IMR-90 (cell line): ENCODE measurements at regions not wholly inside any gene's neighbourhood (a gene's known extent, or its start where the extent isn't known, plus 50 kb on each side); places are given as distances from the start of the nearest gene placed in this dataset.

Source experiments
- ATAC-seq: fragments of 200-7000 bp; cut with Tn5 transposase; 2 replicates; pipeline ENCODE4 v1.9.1; 2020; ENCODE audit warnings: low read depth, mild to moderate bottlenecking, moderate library complexity
- BruUV-seq: library from RNA; stranded (reverse); fragments of 400-500 nt; replicated peaks from 2 replicates; lab custom pipeline; 2021; lab: Mats Ljungman, UMichigan
- CTCF ChIA-PET: fragments of 300-600 bp; formaldehyde crosslinking; extraction: SDS; loops from one replicate; lab custom pipeline; 2021; ENCODE audit warnings: antibody characterized with exemption; lab: Yijun Ruan, JAX
- POLR2A ChIA-PET: fragments of 300-600 bp; sonication (Branson Sonifier 250); formaldehyde crosslinking; loops from one replicate; lab custom pipeline; 2022; ENCODE audit warnings: antibody characterized with exemption; ENCODE audit not compliant: unreplicated experiment; lab: Charles Lee
- DNase-seq: peaks from one replicate; pipeline ENCODE4 v3.0.0; 2013
- H2AFZ ChIP-seq: replicated peaks from 2 replicates; pipeline ENCODE3; 2013; ENCODE audit warnings: low read length, mild to moderate bottlenecking; ENCODE audit not compliant: poor library complexity
- H2AK5ac ChIP-seq: 2 replicates; pipeline ENCODE4 v1.6.1; 2013; ENCODE audit warnings: low read depth, low read length, inconsistent platforms
- H2AK9ac ChIP-seq: replicated peaks from 2 replicates; pipeline ENCODE3; 2013; ENCODE audit warnings: mild to moderate bottlenecking, low read depth, low read length, moderate library complexity; ENCODE audit not compliant: poor library complexity
- H2BK120ac ChIP-seq: 2 replicates; pipeline ENCODE4 v1.6.1; 2013; ENCODE audit warnings: low read depth, low read length, inconsistent platforms
- H2BK15ac ChIP-seq: 3 replicates; pipeline ENCODE4 v1.6.1; 2013; ENCODE audit warnings: low read depth, low read length, inconsistent platforms
- H2BK20ac ChIP-seq: 2 replicates; pipeline ENCODE4 v1.6.1; 2013; ENCODE audit warnings: low read depth, mild to moderate bottlenecking, inconsistent platforms, low read length, moderate library complexity
- H2BK5ac ChIP-seq: 2 replicates; pipeline ENCODE4 v1.6.1; 2013; ENCODE audit warnings: mild to moderate bottlenecking, low read depth, low read length, inconsistent platforms; ENCODE audit not compliant: poor library complexity, severe bottlenecking
- H3K14ac ChIP-seq: replicated peaks from 2 replicates; pipeline ENCODE4 v1.6.1; 2013; ENCODE audit warnings: low read depth, low read length, inconsistent platforms
- H3K18ac ChIP-seq: 2 replicates; pipeline ENCODE4 v1.6.1; 2013; ENCODE audit warnings: low read depth, low read length, control low read depth
- H3K23ac ChIP-seq: 2 replicates; pipeline ENCODE4 v1.6.1; 2013; ENCODE audit warnings: low read depth, low read length, inconsistent platforms
- H3K27ac ChIP-seq: 2 replicates; pipeline ENCODE4 v1.5.1; 2013; ENCODE audit warnings: mild to moderate bottlenecking, control low read depth, low read length; ENCODE audit not compliant: insufficient read depth
- H3K27me3 ChIP-seq: 2 replicates; pipeline ENCODE4 v1.6.1; 2013; ENCODE audit warnings: low read length; ENCODE audit not compliant: control insufficient read depth, insufficient read depth
- H3K36me3 ChIP-seq: 2 replicates; pipeline ENCODE4 v1.6.1; 2013; ENCODE audit warnings: low read length, mixed read lengths; ENCODE audit not compliant: control insufficient read depth, insufficient read depth
- H3K4ac ChIP-seq: 2 replicates; pipeline ENCODE4 v1.6.1; 2013; ENCODE audit warnings: low read depth, low read length, inconsistent platforms
- H3K4me1 ChIP-seq: 2 replicates; pipeline ENCODE4 v1.6.1; 2013; ENCODE audit warnings: low read length, mixed read lengths; ENCODE audit not compliant: control insufficient read depth, insufficient read depth
- H3K4me2 ChIP-seq: 2 replicates; pipeline ENCODE4 v1.6.1; 2013; ENCODE audit warnings: low read depth, mild to moderate bottlenecking, control low read depth, low read length, moderate library complexity
- H3K4me3 ChIP-seq: 2 replicates; pipeline ENCODE4 v1.5.1; 2013; ENCODE audit warnings: low read depth, mild to moderate bottlenecking, control low read depth, low read length, moderate library complexity; ENCODE audit not compliant: insufficient read depth
- H3K56ac ChIP-seq: 2 replicates; pipeline ENCODE4 v1.6.1; 2013; ENCODE audit warnings: low read length, inconsistent platforms; ENCODE audit not compliant: insufficient read depth; ENCODE audit errors: extremely low read depth
- H3K79me1 ChIP-seq, 2 experiments: 2 replicates each; pipeline ENCODE4 v1.6.1; 2013; ENCODE audit warnings: low read length in 2 of 2, inconsistent platforms in 1 of 2, low read depth in 1 of 2
- H3K9ac ChIP-seq: 2 replicates; pipeline ENCODE4 v1.6.1; 2013; ENCODE audit warnings: low read depth, low read length, control low read depth
- H3K9me1 ChIP-seq: 2 replicates; pipeline ENCODE4 v1.6.1; 2013; ENCODE audit warnings: low read length, inconsistent platforms; ENCODE audit not compliant: insufficient read depth
- H3K9me3 ChIP-seq: 2 replicates; pipeline ENCODE4 v1.6.1; 2013; ENCODE audit warnings: low read length; ENCODE audit not compliant: control insufficient read depth, insufficient read depth
- H4K20me1 ChIP-seq: 2 replicates; pipeline ENCODE4 v1.6.1; 2013; ENCODE audit warnings: low read length, inconsistent platforms; ENCODE audit not compliant: insufficient read depth
- H4K5ac ChIP-seq: 2 replicates; pipeline ENCODE4 v1.6.1; 2013; ENCODE audit warnings: mild to moderate bottlenecking, low read depth, low read length, control low read depth
- H4K8ac ChIP-seq, 2 experiments: 2 replicates each; pipeline ENCODE4 v1.6.1; 2013; ENCODE audit warnings: low read depth in 2 of 2, low read length in 2 of 2, control low read depth in 1 of 2, inconsistent platforms in 1 of 2
- H4K91ac ChIP-seq: 2 replicates; pipeline ENCODE4 v1.6.1; 2013; ENCODE audit warnings: low read depth, low read length, inconsistent platforms; ENCODE audit not compliant: insufficient read depth
- BHLHE40 ChIP-seq: fragments of 150-350 bp; IDR thresholded peaks from 2 replicates; pipeline ENCODE4 v1.6.1; 2016; ENCODE audit warnings: mild to moderate bottlenecking, low read depth, low read length
- CEBPB ChIP-seq: IDR thresholded peaks from 2 replicates; pipeline ENCODE4 v1.6.1; 2012; ENCODE audit warnings: low read depth, low read length, improper control_type of control experiment
- MXI1 ChIP-seq: IDR thresholded peaks from 2 replicates; pipeline ENCODE4 v1.6.1; 2012; ENCODE audit warnings: low read depth, mild to moderate bottlenecking, low read length, moderate library complexity, borderline replicate concordance
- NFE2L2 ChIP-seq: fragments of 150-350 bp; IDR thresholded peaks from 2 replicates; pipeline ENCODE4 v1.6.1; 2016; ENCODE audit warnings: low read depth, mild to moderate bottlenecking, low read length
- RCOR1 ChIP-seq: IDR thresholded peaks from 2 replicates; pipeline ENCODE4 v1.6.1; 2012; ENCODE audit warnings: mild to moderate bottlenecking, low read length, improper control_type of control experiment; ENCODE audit not compliant: insufficient replicate concordance
- WGBS, 2 experiments: methylation state at CpG; one replicate each; pipeline versions ENCODE4 v1.1.5 to v1.1.7; 2013; ENCODE audit warnings: missing lambda C conversion rate in 2 of 2; ENCODE audit not compliant: insufficient read length in 1 of 2; ENCODE audit errors: extremely low coverage in 2 of 2; 5-methylcytosine and 5-hydroxymethylcytosine counted together
- dilution Hi-C: fragments of 300-500 bp; cut with HindIII; formaldehyde crosslinking; loops from one replicate; pipeline ENCODE4 v1.14.3; 2018; ENCODE audit warnings: low sequenced_read_pairs; ENCODE audit not compliant: unreplicated experiment
- in situ Hi-C: fragments of 300-500 bp; cut with MboI; formaldehyde crosslinking; loops from 3 replicates; pipeline ENCODE4 v1.14.3; 2019; ENCODE audit warnings: low sequenced_read_pairs, inconsistent platforms, mixed read lengths
- intact Hi-C: fragments of 100-400 bp; cut with micrococcal nuclease; formaldehyde crosslinking; loops from 2 replicates; pipeline ENCODE4 v1.10.0; 2022
- TF ChIP-seq, protein P1 (sequence below): fragments of 150-350 bp; IDR thresholded peaks from 2 replicates; pipeline ENCODE4 v1.6.1; 2017; ENCODE audit warnings: mild to moderate bottlenecking, antibody characterized with exemption, low read length, low read depth
- TF ChIP-seq, protein P2 (sequence below): conservative IDR thresholded peaks from 2 replicates; pipeline ENCODE4 v1.5.1; 2012; ENCODE audit warnings: mild to moderate bottlenecking, low read depth, low read length, improper control_type of control experiment

DNA sequence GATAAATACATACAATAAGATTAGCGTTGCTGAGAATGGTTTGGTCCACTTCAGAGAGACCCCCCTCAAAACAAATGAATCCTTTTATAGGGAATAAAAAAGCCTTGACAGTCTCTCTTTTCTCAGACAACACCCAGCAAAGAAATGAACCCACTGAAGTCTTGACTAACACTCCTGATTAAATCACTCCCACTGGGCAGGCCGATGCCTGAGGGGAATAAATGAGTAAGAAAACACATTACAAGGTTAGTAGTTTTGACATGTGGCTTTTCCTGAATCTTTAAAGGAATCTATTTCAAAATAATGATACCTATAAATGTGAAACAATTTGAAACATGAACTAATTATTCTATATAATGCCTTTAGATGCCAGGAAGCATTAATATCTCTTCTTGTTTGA, 146.9 kb upstream of the POGK start:
- Histone ChIP-seq H3K4me1 (no peaks in the 10 kb centered on the region), H3K23ac (no peak overlapping the region), H3K9me1 (no peaks in the 10 kb centered on the region), H4K8ac (no peak overlapping the region), H2AFZ (no peak overlapping the region), H3K36me3 (no peaks in the 10 kb centered on the region), H2BK20ac (no peak overlapping the region), H3K9me3 (peaks cover 7% of the 10 kb centered on the region), H3K79me1 (no peaks in the 10 kb centered on the region), H3K9ac (no peak overlapping the region), H3K14ac (no peak overlapping the region), H4K20me1 (no peaks in the 10 kb centered on the region), H2BK15ac (no peak overlapping the region), H3K4me3 (no peak overlapping the region), H2AK9ac (no peak overlapping the region), H3K4ac (no peak overlapping the region), H2AK5ac (no peak overlapping the region), H3K27ac (no peak overlapping the region), H2BK5ac (no peak overlapping the region), H3K18ac (no peak overlapping the region), H4K5ac (no peak overlapping the region), H2BK120ac (no peak overlapping the region), H4K91ac (no peak overlapping the region), H3K4me2 (no peak overlapping the region), H3K27me3 (no peaks in the 10 kb centered on the region), H3K56ac (no peak overlapping the region)
- DNase-seq: no peak
- no CpG with 5 or more reads among the region's 2 CpGs for WGBS, 2 experiments
- ChIA-PET CTCF (no interaction called here), POLR2A (no interaction called here)
- TF ChIP-seq, protein P1, sequence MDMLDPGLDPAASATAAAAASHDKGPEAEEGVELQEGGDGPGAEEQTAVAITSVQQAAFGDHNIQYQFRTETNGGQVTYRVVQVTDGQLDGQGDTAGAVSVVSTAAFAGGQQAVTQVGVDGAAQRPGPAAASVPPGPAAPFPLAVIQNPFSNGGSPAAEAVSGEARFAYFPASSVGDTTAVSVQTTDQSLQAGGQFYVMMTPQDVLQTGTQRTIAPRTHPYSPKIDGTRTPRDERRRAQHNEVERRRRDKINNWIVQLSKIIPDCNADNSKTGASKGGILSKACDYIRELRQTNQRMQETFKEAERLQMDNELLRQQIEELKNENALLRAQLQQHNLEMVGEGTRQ: no peak
- TF ChIP-seq, protein P2, sequence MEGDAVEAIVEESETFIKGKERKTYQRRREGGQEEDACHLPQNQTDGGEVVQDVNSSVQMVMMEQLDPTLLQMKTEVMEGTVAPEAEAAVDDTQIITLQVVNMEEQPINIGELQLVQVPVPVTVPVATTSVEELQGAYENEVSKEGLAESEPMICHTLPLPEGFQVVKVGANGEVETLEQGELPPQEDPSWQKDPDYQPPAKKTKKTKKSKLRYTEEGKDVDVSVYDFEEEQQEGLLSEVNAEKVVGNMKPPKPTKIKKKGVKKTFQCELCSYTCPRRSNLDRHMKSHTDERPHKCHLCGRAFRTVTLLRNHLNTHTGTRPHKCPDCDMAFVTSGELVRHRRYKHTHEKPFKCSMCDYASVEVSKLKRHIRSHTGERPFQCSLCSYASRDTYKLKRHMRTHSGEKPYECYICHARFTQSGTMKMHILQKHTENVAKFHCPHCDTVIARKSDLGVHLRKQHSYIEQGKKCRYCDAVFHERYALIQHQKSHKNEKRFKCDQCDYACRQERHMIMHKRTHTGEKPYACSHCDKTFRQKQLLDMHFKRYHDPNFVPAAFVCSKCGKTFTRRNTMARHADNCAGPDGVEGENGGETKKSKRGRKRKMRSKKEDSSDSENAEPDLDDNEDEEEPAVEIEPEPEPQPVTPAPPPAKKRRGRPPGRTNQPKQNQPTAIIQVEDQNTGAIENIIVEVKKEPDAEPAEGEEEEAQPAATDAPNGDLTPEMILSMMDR: no peak
- no peak for TF ChIP-seq RCOR1
- TF ChIP-seq MXI1: no peak
- TF ChIP-seq BHLHE40: no peak
- TF ChIP-seq CEBPB: no peak
- no peak for TF ChIP-seq NFE2L2
- dilution Hi-C loops: no loop called here
- in situ Hi-C loops: no loop called here
- no peak for ATAC-seq
- no TSS peak for BruUV-seq
- intact Hi-C loops: no loop called here
